H1 (cell line): ENCODE measurements at regions not wholly inside any gene's neighbourhood (a gene's known extent, or its start where the extent isn't known, plus 50 kb on each side); places are given as distances from the start of the nearest gene placed in this dataset.

ENCODE experiments used
- CTBP2 ChIP-seq: IDR thresholded peaks from 2 replicates; pipeline ENCODE4 v1.7.0; 2011; ENCODE audit warnings: borderline replicate concordance, mild to moderate bottlenecking, moderate library complexity, mixed read lengths, low read length; ENCODE audit not compliant: insufficient read depth, insufficient read length
- EZH2 ChIP-seq: fragments of 200-600 bp; sonication (generic); IDR thresholded peaks from 2 replicates; pipeline ENCODE4 v1.7.1; 2012; ENCODE audit warnings: low read depth, mild to moderate bottlenecking, moderate library complexity, low read length, inconsistent platforms; ENCODE audit not compliant: severe bottlenecking
- GTF2F1 ChIP-seq: IDR thresholded peaks from 2 replicates; pipeline ENCODE4 v1.6.1; 2012; ENCODE audit warnings: low read depth, low read length, improper control_type of control experiment, borderline replicate concordance
- POLR2A ChIP-seq, 2 experiments: IDR thresholded peaks; 1 replicate in 1 of 2; 2 replicates in 1 of 2; pipeline ENCODE4 v1.6.1; 2011; ENCODE audit warnings: low read depth in 2 of 2, low read length in 2 of 2, mild to moderate bottlenecking in 2 of 2; ENCODE audit errors: control extremely low read depth in 1 of 2
- POLR2AphosphoS5 ChIP-seq: IDR thresholded peaks from 2 replicates; pipeline ENCODE4 v1.6.1; 2011; ENCODE audit warnings: low read depth, low read length
- RFX5 ChIP-seq: IDR thresholded peaks from 2 replicates; pipeline ENCODE4 v1.6.1; 2011; ENCODE audit warnings: low read depth, low read length, improper control_type of control experiment, borderline replicate concordance
- TAF7 ChIP-seq: optimal IDR thresholded peaks from 2 replicates; pipeline ENCODE3; 2011; ENCODE audit warnings: low read depth, mild to moderate bottlenecking, inconsistent platforms, low read length, moderate library complexity, borderline replicate concordance
- TEAD4 ChIP-seq: IDR thresholded peaks from 2 replicates; pipeline ENCODE4 v1.6.1; 2012; ENCODE audit warnings: low read depth, low read length, inconsistent platforms, mixed read lengths
- TF ChIP-seq, protein P1 (sequence below), 3 experiments: IDR thresholded peaks; 1 replicate in 2 of 3; 2 replicates in 1 of 3; pipeline versions ENCODE4 v1.5.1 to v1.6.1; 2011; ENCODE audit warnings: low read length in 3 of 3, mild to moderate bottlenecking in 3 of 3, inconsistent platforms in 2 of 3, low read depth in 1 of 3, moderate library complexity in 1 of 3; ENCODE audit not compliant: insufficient read depth in 1 of 3; ENCODE audit errors: control extremely low read depth in 1 of 3
- TF ChIP-seq, protein P2 (sequence below): IDR thresholded peaks from 2 replicates; pipeline ENCODE4 v1.6.1; 2012; ENCODE audit warnings: low read length, inconsistent platforms

DNA sequence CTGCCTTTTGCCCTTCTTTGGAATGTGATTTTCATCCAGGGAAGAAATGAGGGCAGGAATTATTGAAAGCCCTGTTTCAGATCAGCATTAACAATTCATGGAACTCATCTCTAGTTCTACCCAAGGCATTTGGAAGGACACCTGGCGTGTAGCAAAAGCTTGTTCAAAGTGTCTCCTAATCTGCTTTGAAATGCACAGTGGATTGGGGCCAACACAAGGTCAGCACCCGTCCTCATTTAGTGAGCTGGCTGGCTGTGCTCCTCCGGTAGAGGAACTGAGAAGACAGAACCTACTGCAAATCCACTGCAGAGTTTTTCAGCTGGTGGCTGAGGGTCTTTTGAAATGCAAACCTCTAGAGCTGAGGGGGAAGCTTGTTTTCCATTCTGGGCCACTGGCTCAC lies 141.6 kb upstream of the STT3B start:
- TF ChIP-seq CTBP2 (no peak), EZH2 (no peak), POLR2AphosphoS5 (no peak), GTF2F1 (no peak), POLR2A (IDR thresholded peaks at IDR 0.05; ENCODE audit: control extremely low read depth in 1 of 2, low read depth in 2 of 2, low read length in 2 of 2) (no peak), TEAD4 (no peak), RFX5 (no peak), TAF7 (no peak)
- TF ChIP-seq, protein P1, sequence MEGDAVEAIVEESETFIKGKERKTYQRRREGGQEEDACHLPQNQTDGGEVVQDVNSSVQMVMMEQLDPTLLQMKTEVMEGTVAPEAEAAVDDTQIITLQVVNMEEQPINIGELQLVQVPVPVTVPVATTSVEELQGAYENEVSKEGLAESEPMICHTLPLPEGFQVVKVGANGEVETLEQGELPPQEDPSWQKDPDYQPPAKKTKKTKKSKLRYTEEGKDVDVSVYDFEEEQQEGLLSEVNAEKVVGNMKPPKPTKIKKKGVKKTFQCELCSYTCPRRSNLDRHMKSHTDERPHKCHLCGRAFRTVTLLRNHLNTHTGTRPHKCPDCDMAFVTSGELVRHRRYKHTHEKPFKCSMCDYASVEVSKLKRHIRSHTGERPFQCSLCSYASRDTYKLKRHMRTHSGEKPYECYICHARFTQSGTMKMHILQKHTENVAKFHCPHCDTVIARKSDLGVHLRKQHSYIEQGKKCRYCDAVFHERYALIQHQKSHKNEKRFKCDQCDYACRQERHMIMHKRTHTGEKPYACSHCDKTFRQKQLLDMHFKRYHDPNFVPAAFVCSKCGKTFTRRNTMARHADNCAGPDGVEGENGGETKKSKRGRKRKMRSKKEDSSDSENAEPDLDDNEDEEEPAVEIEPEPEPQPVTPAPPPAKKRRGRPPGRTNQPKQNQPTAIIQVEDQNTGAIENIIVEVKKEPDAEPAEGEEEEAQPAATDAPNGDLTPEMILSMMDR (IDR thresholded peaks at IDR 0.05; ENCODE audit: control extremely low read depth in 1 of 3, insufficient read depth in 1 of 3, low read depth in 1 of 3, low read length in 3 of 3), result no peak
- TF ChIP-seq, protein P2, sequence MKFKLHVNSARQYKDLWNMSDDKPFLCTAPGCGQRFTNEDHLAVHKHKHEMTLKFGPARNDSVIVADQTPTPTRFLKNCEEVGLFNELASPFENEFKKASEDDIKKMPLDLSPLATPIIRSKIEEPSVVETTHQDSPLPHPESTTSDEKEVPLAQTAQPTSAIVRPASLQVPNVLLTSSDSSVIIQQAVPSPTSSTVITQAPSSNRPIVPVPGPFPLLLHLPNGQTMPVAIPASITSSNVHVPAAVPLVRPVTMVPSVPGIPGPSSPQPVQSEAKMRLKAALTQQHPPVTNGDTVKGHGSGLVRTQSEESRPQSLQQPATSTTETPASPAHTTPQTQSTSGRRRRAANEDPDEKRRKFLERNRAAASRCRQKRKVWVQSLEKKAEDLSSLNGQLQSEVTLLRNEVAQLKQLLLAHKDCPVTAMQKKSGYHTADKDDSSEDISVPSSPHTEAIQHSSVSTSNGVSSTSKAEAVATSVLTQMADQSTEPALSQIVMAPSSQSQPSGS, result no peak
